ENCODE measurements at regions not wholly inside any gene's neighbourhood (a gene's known extent, or its start where the extent isn't known, plus 50 kb on each side); places are given as distances from the start of the nearest gene placed in this dataset.

- H3K4me3 ChIP-seq (ENCODE audit: low read length, poor library complexity, severe bottlenecking) = no peak overlapping the region
- no peaks in the 10 kb centered on the region for H4K20me1 ChIP-seq (ENCODE audit: insufficient read depth, low read length, poor library complexity, severe bottlenecking)
- no peak overlapping the region for H3K9ac ChIP-seq (ENCODE audit: low read depth, low read length, poor library complexity, severe bottlenecking)
- no peaks in the 10 kb centered on the region for H3F3A ChIP-seq (ENCODE audit: low read depth)
- TF ChIP-seq EZH2phosphoT487 (IDR thresholded peaks at IDR 0.05; ENCODE audit: borderline replicate concordance) (no peak), CTCF (conservative IDR thresholded peaks at IDR 0.05; ENCODE audit: low read length) (no peak)
- H3K4me2 ChIP-seq (ENCODE audit: low read depth, low read length, poor library complexity, severe bottlenecking) = no peak overlapping the region
- no peaks in the 10 kb centered on the region for H3K27me3 ChIP-seq (ENCODE audit: insufficient read depth, low read length, poor library complexity, severe bottlenecking)
- H3K79me2 ChIP-seq (ENCODE audit: insufficient read depth, low read length) = no peaks in the 10 kb centered on the region
- H3K9me3 ChIP-seq (ENCODE audit: insufficient read depth, low read depth, low read length) = no peaks in the 10 kb centered on the region
- H3K36me3 ChIP-seq (ENCODE audit: insufficient read depth, low read length) = no peaks in the 10 kb centered on the region
- no peak overlapping the region for H2AFZ ChIP-seq (ENCODE audit: low read length)
- no peaks in the 10 kb centered on the region for H3K9me2 ChIP-seq (replicated peaks; ENCODE audit: low read depth, low read length)
- H3K4me1 ChIP-seq (ENCODE audit: insufficient read depth, low read length, poor library complexity, severe bottlenecking) = no peaks in the 10 kb centered on the region
These were observed 64.8 kb upstream of the ADAMTS18 start for GRCh38 chr16:77499373-77500285.

GRCh38 chr16:77500286-77500598 is 65.4 kb upstream of the ADAMTS18 start:
- H3K4me2 ChIP-seq (ENCODE audit: low read depth, low read length, poor library complexity, severe bottlenecking) = no peak overlapping the region
- H3K9me2 ChIP-seq (replicated peaks; ENCODE audit: low read depth, low read length) = no peaks in the 10 kb centered on the region
- no peaks in the 10 kb centered on the region for H3K36me3 ChIP-seq (ENCODE audit: insufficient read depth, low read length)
- no peaks in the 10 kb centered on the region for H3F3A ChIP-seq (ENCODE audit: low read depth)
- no peak overlapping the region for H2AFZ ChIP-seq (ENCODE audit: low read length)
- H4K20me1 ChIP-seq (ENCODE audit: insufficient read depth, low read length, poor library complexity, severe bottlenecking) = no peaks in the 10 kb centered on the region
- no peak overlapping the region for H3K4me3 ChIP-seq (ENCODE audit: low read length, poor library complexity, severe bottlenecking)
- no peak overlapping the region for H3K9ac ChIP-seq (ENCODE audit: low read depth, low read length, poor library complexity, severe bottlenecking)
- H3K27me3 ChIP-seq (ENCODE audit: insufficient read depth, low read length, poor library complexity, severe bottlenecking) = no peaks in the 10 kb centered on the region
- H3K79me2 ChIP-seq (ENCODE audit: insufficient read depth, low read length) = no peaks in the 10 kb centered on the region
- H3K4me1 ChIP-seq (ENCODE audit: insufficient read depth, low read length, poor library complexity, severe bottlenecking) = no peaks in the 10 kb centered on the region
- TF ChIP-seq EZH2phosphoT487 (IDR thresholded peaks at IDR 0.05; ENCODE audit: borderline replicate concordance) (no peak), CTCF (conservative IDR thresholded peaks at IDR 0.05; ENCODE audit: low read length) (no peak)
- H3K9me3 ChIP-seq (ENCODE audit: insufficient read depth, low read depth, low read length) = no peaks in the 10 kb centered on the region

- no peaks in the 10 kb centered on the region for H4K20me1 ChIP-seq (ENCODE audit: insufficient read depth, low read length, poor library complexity, severe bottlenecking)
- no peaks in the 10 kb centered on the region for H3K4me1 ChIP-seq (ENCODE audit: insufficient read depth, low read length, poor library complexity, severe bottlenecking)
- TF ChIP-seq EZH2phosphoT487 (IDR thresholded peaks at IDR 0.05; ENCODE audit: borderline replicate concordance) (no peak), CTCF (conservative IDR thresholded peaks at IDR 0.05; ENCODE audit: low read length) (no peak)
- H3K4me2 ChIP-seq (ENCODE audit: low read depth, low read length, poor library complexity, severe bottlenecking) = no peak overlapping the region
- no peaks in the 10 kb centered on the region for H3K27me3 ChIP-seq (ENCODE audit: insufficient read depth, low read length, poor library complexity, severe bottlenecking)
- no peaks in the 10 kb centered on the region for H3K36me3 ChIP-seq (ENCODE audit: insufficient read depth, low read length)
- no peaks in the 10 kb centered on the region for H3K79me2 ChIP-seq (ENCODE audit: insufficient read depth, low read length)
- H3K9me2 ChIP-seq (replicated peaks; ENCODE audit: low read depth, low read length) = no peaks in the 10 kb centered on the region
- H3K9me3 ChIP-seq (ENCODE audit: insufficient read depth, low read depth, low read length) = no peaks in the 10 kb centered on the region
- H3F3A ChIP-seq (ENCODE audit: low read depth) = no peaks in the 10 kb centered on the region
- H3K4me3 ChIP-seq (ENCODE audit: low read length, poor library complexity, severe bottlenecking) = no peak overlapping the region
- no peak overlapping the region for H3K9ac ChIP-seq (ENCODE audit: low read depth, low read length, poor library complexity, severe bottlenecking)
- no peak overlapping the region for H2AFZ ChIP-seq (ENCODE audit: low read length)
These were observed 66.3 kb upstream of the ADAMTS18 start for GRCh38 chr16:77500934-77501664.

Measured in Loucy (cell line).